ENCODE measurements at regions not wholly inside any gene's neighbourhood (a gene's known extent, or its start where the extent isn't known, plus 50 kb on each side); places are given as distances from the start of the nearest gene placed in this dataset.

DNA sequence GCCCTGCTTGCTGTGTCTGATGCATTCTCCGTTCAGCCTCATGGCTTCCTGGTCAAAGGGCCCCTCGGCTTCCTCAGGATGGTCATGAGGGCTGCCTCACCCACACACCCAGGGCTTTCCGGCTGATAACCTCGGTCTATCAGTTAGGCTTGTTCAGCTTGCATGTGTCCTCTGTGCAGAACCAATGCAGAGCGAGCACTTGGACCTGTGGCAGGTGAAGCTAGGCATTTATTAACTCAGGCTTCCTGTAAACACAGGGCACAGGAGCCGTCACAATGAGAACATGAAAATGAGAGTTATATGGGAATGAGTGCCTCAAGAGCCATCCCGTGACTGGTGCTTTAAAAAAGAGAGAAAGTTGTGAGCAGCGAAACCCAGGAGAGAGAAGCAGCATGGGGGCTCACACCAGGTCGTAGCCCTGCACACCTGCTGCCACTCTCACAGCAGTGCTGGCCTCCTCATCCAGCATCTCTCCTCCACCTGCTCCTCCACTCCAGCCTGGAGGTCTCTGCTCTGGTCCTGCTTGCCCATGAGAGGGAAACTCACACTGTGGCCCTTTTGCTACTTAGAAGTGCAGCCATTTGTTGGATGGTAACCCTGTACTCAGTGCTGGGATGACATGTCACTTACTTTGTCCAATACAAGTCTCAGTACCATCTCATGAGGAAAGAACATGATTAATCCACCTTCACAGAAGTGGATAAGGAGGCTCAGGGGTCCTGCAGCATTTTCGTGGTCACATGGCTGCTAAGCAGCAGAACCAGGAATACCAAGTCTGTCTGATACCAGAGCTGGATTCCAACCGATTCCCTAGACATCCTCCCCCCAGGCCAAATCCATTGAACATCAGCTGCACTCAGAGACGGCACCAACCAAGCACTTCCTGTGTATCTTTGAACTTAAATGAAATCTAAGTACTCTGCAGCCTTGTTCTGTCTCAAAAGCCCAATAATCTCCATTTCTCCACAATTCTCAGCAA lies 50.5 kb upstream of the IRS2 start:
- TF ChIP-seq POLR2AphosphoS5 (IDR thresholded peaks at IDR 0.05), result no peak
- TF ChIP-seq, protein P1, sequence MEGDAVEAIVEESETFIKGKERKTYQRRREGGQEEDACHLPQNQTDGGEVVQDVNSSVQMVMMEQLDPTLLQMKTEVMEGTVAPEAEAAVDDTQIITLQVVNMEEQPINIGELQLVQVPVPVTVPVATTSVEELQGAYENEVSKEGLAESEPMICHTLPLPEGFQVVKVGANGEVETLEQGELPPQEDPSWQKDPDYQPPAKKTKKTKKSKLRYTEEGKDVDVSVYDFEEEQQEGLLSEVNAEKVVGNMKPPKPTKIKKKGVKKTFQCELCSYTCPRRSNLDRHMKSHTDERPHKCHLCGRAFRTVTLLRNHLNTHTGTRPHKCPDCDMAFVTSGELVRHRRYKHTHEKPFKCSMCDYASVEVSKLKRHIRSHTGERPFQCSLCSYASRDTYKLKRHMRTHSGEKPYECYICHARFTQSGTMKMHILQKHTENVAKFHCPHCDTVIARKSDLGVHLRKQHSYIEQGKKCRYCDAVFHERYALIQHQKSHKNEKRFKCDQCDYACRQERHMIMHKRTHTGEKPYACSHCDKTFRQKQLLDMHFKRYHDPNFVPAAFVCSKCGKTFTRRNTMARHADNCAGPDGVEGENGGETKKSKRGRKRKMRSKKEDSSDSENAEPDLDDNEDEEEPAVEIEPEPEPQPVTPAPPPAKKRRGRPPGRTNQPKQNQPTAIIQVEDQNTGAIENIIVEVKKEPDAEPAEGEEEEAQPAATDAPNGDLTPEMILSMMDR (IDR thresholded peaks at IDR 0.05), result no peak
- TF ChIP-seq POLR2A (IDR thresholded peaks at IDR 0.05; ENCODE audit: low read depth), result no peak
- TF ChIP-seq EP300 (IDR thresholded peaks at IDR 0.05), result no peak
